ENCODE measurements at regions not wholly inside any gene's neighbourhood (a gene's known extent, or its start where the extent isn't known, plus 50 kb on each side); places are given as distances from the start of the nearest gene placed in this dataset.

GRCh38 chr13:60318186-60318585 is 78.8 kb upstream of the TDRD3 start:
- Histone ChIP-seq H4K91ac (ENCODE audit: insufficient read length, low read depth, low read length) (no peak overlapping the region), H3K79me1 (ENCODE audit: insufficient read depth, low read depth, low read length, poor library complexity, severe bottlenecking) (no peaks in the 10 kb centered on the region), H2BK5ac (ENCODE audit: insufficient read length, low read length) (no peak overlapping the region), H3K14ac (ENCODE audit: insufficient read depth, low read length) (no peak overlapping the region), H3K4me1 (ENCODE audit: insufficient read depth, low read length) (no peaks in the 10 kb centered on the region; the same call in 1 of the 2 replicates), H2BK12ac (ENCODE audit: insufficient read length, low read depth, low read length) (no peak overlapping the region), H2AFZ (ENCODE audit: low read length) (no peak overlapping the region), H2BK20ac (ENCODE audit: low read depth, low read length, poor library complexity, severe bottlenecking) (no peak overlapping the region), H3K79me2 (ENCODE audit: insufficient read depth, low read length) (no peaks in the 10 kb centered on the region), H3K4me2 (ENCODE audit: insufficient read depth, insufficient read length, low read length) (no peak overlapping the region), H3K9ac (ENCODE audit: extremely low read depth, insufficient read length, low read length) (no peak overlapping the region), H2BK120ac (ENCODE audit: low read depth, low read length, poor library complexity, severe bottlenecking) (no peak overlapping the region), H3K23me2 (ENCODE audit: insufficient read length, low read depth, low read length, poor library complexity, severe bottlenecking) (no peaks in the 10 kb centered on the region), H3K27ac (ENCODE audit: insufficient read length, low read depth, low read length) (no peak overlapping the region), H4K20me1 (ENCODE audit: control insufficient read depth, insufficient read depth, insufficient read length) (no peaks in the 10 kb centered on the region), H2BK15ac (ENCODE audit: low read depth, low read length) (no peak overlapping the region), H3T11ph (ENCODE audit: low read length) (no peak overlapping the region), H3K23ac (ENCODE audit: insufficient read length, low read depth, low read length) (no peak overlapping the region), H3K18ac (ENCODE audit: insufficient read length, low read depth, low read length) (no peak overlapping the region), H2AK5ac (ENCODE audit: insufficient read length, low read length) (no peak overlapping the region), H4K8ac (replicated peaks; ENCODE audit: insufficient read length, low read depth, low read length) (no peak overlapping the region), H3K9me3 (ENCODE audit: control insufficient read depth, low read depth, low read length) (no peaks in the 10 kb centered on the region), H3K27me3 (ENCODE audit: insufficient read depth, low read length) (no peaks in the 10 kb centered on the region), H3K56ac (ENCODE audit: insufficient read length, low read depth, low read length) (no peak overlapping the region), H3K4ac (ENCODE audit: low read depth, low read length) (no peak overlapping the region), H4K5ac (ENCODE audit: insufficient read length, low read depth, low read length) (no peak overlapping the region)
- no peak overlapping the region for H3K27ac Mint-ChIP-seq
- peaks cover 0 to 3% of the 10 kb centered on the region in 2 experiments; a peak in 2 of 5 replicates for H3K9me3 Mint-ChIP-seq
- no peak for DNase-seq
- 0 out of 7 replicates have a peak, but pooled peaks cover 0 to 5% (median 0%) of the 10 kb centered on the region in 3 experiments for H3K36me3 Mint-ChIP-seq (ENCODE audit: insufficient read depth in 1 of 3, low read depth in 3 of 3)
- H3K4me1 Mint-ChIP-seq = peaks cover 3% of the 10 kb centered on the region in 2 experiments
- H3K27me3 Mint-ChIP-seq (ENCODE audit: low read depth) = no peaks in the 10 kb centered on the region
- no CpG with 5 or more reads among the region's 3 CpGs for WGBS (ENCODE audit: extremely low coverage, insufficient read length, low lambda C conversion rate)
- no peak overlapping the region for H3K4me3 Mint-ChIP-seq
- no peak for TF ChIP-seq CTCF (conservative IDR thresholded peaks at IDR 0.05)

All from H9 (cell line).